SKM-1 (cell line): ENCODE measurements at regions not wholly inside any gene's neighbourhood (a gene's known extent, or its start where the extent isn't known, plus 50 kb on each side); places are given as distances from the start of the nearest gene placed in this dataset.

Experiments used
- DNase-seq: peaks from one replicate; lab custom pipeline; 2025; ENCODE audit not compliant: unreplicated experiment; lab: John Stamatoyannopoulos, UW

DNA sequence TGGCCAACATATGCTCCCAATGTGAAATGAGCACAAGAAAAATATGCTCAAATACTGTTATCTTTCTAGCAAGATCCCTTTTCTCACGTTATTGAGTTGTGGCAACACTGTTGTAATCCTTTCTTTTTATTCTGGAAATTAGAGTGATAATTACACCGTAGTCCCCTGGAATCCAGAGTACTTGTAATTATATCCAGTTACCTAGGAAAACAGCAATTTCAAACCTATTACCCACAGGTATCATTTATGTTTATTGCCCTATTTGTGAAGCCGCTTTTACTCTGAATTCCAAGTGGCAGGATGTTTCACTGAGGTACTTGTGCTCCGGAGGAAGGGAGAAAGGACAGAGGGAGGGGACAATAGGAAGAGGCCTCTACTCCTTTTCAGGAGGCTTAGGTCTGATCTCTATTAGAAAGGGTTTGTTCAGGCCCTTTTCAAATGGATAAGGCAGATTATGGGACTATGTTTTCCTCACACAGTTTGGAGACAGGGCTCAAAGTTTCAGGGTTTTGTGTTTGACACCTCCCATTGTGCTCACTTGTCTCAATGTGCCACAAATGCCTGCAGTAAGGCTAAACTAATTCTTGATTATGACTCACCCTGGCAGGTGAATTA lies 646.6 kb downstream of the TUSC7 start:
- no peak for DNase-seq

- DNase-seq: no peak
Measured at GRCh38 chr3:117358717-117359314, 649.2 kb downstream of the TUSC7 start.

- DNase-seq: no peak
Measured at GRCh38 chr3:117366574-117366973, 657.0 kb downstream of the TUSC7 start.

DNA sequence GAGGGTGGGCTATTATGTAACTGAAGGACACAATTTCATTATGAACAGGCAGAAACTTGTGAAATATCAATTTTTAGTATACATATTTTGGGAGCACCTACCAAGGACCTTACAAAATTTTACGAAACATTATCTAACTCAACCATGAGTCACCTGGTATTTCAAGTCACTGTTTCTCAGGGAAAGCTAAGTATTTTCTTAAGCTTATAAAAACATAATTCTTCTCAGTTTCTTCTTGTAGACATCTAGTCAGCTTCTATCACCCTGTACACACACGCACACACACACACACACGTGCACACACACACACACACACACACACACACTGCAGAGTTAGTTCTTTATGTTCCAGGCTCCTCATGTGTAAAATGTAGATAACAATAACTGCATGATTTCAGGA lies 658.3 kb downstream of the TUSC7 start:
- DNase-seq: no peak

DNA sequence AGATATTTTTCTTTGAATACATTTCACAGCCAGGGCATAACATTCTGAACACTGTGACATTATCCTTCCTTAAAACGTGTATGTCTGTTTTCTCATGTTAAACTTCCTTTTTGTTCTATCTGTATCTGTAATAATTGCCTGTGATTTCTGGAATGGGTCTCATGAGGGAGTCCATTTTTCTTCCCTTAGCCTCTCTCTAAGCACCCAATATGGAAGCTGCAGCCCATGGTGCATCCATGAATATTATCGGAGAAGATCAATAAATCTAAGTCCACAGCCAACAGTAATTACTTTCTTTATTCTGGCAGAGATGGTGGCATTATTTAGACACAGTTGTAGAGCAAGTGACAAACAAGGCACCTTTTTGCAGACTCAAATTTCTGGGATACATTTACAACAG lies 671.1 kb downstream of the TUSC7 start:
- DNase-seq: no peak

- no peak for DNase-seq
Measured at GRCh38 chr3:117393119-117393518, 683.5 kb downstream of the TUSC7 start.

DNA sequence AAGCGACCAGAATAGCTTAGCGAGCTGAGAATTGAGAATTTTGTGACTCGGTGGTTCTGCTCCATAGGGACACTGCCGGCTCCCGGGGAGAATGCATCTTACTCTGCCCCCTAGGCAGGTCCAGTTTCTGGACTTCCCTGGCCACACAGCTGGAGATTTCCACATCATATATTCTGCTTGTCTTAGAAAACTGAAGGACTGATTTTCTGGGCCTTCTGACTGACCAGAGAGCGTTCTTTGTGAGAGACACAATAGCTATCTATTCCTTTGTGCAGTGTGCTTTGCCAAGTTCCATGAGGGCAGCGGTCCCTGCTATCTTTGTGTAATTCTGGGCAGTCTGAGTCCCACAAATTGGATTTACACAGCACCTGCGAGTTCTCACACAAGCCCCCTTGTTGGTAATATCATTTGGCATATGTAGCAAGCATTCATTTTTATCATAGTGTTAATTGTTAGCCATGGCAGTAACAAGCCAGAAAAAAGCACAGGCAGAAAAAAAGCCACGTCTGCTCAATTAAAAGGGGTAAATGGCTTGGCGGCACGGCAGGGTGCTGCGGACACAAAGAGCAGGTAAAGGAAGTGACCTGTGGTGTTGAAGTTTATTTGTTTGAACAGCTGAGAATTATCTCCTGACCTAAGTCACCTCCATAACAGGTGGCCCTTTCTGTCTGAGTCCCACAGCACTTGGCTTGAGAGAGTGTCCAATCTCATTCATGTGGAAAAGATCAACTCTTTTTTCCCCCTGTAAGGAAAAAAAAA lies 688.7 kb downstream of the TUSC7 start:
- no peak for DNase-seq

DNA sequence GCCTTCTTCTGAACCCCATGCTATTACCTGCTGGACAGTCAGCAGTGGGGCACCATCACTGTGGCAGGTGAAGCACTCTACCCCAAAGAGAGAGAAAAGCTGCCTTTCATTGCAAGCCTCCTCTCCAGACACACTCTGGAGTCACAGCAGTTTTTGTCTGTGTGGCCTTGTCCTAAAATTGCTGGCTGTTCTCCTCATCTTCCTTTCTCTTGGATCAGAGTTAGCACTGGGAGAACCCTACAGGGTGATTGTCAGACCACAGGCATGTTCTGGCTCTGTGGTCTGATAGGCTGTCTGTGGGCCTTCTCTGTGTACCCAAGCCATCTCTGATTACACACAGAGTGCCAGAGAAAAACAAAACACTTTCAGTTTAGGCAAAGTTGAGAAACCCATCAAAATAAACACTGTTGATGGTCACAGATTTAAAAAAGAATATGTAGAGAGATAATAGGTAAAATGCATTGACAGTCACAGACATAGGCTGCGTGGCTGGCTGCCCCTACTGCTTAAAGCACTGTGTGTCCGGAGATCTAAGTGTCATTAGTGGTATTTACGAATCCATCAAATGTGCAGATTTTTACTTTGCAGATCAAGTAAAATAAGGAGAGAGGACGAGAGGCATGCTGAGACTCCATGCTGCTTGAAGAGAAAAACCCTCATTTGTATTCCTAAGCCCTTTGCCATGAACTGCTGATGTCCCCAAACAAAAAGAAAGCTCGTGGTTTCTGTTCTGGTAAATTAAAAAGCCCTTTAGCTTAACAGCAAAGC lies 689.9 kb downstream of the TUSC7 start:
- DNase-seq: no peak

DNA sequence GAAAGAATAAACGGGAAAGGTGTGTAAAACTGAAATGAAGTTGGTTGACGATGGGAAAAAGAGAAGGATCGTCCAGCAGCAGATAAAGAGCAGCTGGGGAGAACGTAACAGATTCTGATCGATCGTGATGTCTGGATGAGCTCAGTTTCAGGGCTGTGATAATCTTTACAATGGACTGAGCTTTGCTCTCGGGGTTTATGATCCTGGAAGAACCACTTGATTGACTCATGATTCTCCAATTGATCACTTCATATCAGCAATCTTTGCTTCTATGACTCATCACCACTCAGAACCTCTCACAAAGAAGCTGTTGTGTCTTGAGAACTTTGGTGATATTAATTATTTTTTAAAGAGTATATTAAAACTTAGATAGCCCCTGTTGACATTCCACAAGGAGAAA lies 690.7 kb downstream of the TUSC7 start:
- no peak for DNase-seq

GRCh38 chr3:117404141-117404540 lies 694.6 kb downstream of the TUSC7 start:
- DNase-seq: no peak

- DNase-seq: no peak
Measured at GRCh38 chr3:117404730-117405129, 695.2 kb downstream of the TUSC7 start.

DNA sequence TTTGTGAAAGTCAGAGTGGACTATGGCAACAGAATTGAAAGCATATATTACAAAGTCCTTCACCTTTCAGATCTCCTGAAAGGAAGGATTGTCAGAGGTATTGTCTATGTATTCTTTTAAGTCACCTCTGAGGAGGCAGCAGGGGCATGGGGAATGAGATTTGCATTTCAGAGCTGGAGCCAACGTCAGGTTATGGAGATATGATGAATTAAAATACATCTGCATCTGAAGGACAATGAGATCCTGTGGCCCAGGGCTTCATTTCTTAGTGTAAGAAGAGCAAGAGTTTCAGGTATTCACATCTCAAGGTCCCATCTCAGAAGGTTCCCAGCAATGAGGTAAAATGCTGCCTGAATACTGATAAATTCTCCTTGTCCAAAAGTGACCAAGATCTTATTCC lies 695.8 kb downstream of the TUSC7 start:
- no peak for DNase-seq

DNA sequence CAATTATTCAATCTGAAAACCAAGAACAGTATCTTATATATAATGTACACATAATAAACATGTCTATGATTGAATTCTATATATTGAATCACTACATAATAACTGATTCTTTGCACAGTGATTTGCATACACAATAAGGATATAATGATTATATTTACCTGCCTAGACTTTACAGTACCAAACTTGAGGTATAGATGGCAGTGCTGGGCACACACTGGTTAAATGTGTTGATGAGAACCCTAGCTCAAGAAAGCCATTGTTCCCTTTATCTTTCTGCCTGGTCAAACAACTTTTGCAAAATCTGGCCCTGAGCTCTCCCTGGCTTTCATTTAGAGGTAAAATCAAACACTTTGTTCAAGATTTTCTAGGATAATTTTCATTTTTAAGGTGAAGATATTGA lies 697.7 kb downstream of the TUSC7 start:
- DNase-seq: no peak

DNA sequence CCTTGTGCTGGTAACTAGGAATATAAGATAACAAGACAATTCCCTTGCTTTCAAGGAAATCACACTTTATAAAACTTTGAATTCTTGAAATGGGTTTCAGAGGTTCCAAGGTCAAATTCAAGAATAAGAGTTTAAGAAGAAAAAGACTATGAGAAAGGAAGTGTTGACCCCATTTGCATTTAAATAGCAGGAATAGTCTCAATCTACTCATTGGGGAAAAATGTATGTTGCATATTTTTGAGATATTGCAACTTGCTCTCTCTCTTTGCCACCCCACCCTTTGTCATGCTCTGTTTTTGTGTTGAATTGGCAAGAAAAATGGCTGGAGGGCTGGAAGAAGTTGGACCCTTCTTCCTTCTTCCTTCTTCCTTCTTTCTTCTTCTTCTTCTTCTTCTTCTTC lies 699.2 kb downstream of the TUSC7 start:
- DNase-seq: no peak

- DNase-seq: no peak
Measured at GRCh38 chr3:117409256-117409655, 699.7 kb downstream of the TUSC7 start.

GRCh38 chr3:117409701-117410459 lies 700.3 kb downstream of the TUSC7 start:
- no peak for DNase-seq

GRCh38 chr3:117411971-117412370 lies 702.4 kb downstream of the TUSC7 start:
- DNase-seq: no peak

- DNase-seq: no peak
Measured at GRCh38 chr3:117417411-117417810, 707.8 kb downstream of the TUSC7 start.

- DNase-seq: no peak
Measured at GRCh38 chr3:117427081-117427480, 717.5 kb downstream of the TUSC7 start.

DNA sequence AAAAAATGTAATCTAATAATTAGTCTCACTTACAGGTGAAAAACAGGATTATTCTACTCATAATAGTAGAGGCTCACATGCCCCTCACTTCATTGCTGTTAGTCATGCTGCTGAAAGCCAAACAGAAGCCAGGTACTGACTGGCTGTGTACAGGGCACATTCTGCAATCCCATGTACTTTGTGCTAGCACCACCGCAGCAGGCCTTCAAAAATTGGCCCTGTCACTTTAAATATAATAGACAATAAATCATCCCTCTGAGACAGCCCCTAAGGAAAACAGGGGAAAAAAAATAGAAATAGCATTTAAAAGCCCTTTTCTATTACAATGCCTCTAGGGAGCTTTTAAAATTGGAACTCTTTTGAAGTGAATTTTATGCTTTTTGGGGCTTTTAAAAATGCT lies 723.8 kb downstream of the TUSC7 start:
- no peak for DNase-seq
